Brain microvascular endothelial cell (primary cell): ENCODE measurements at regions not wholly inside any gene's neighbourhood (a gene's known extent, or its start where the extent isn't known, plus 50 kb on each side); places are given as distances from the start of the nearest gene placed in this dataset.

Experiments
- DNase-seq: peaks from one replicate; pipeline ENCODE4 v3.0.0-alpha.2; 2020
- H3K27ac ChIP-seq: fragments of 250-450 bp; sonication (Bioruptor Pico); 2 replicates; pipeline ENCODE4 v1.5.1; 2020; ENCODE audit warnings: mild to moderate bottlenecking, moderate library complexity
- H3K27me3 ChIP-seq: fragments of 250-450 bp; sonication (Bioruptor Pico); replicated peaks from 2 replicates; pipeline ENCODE4 v1.5.1; 2020; ENCODE audit warnings: mild to moderate bottlenecking
- H3K36me3 ChIP-seq: fragments of 250-450 bp; sonication (Bioruptor Pico); replicated peaks from 2 replicates; pipeline ENCODE4 v1.5.1; 2020; ENCODE audit warnings: mild to moderate bottlenecking
- H3K4me3 ChIP-seq: 2 replicates; pipeline ENCODE4 v1.5.1; 2011; ENCODE audit warnings: low read depth, mild to moderate bottlenecking, control low read depth, low read length, moderate library complexity
- in situ Hi-C: cut with HindIII; loops from 2 replicates; pipeline ENCODE4 v1.10.0; 2017; ENCODE audit warnings: low sequenced_read_pairs, low pct_ligation_motif_present
- TF ChIP-seq, protein P1 (sequence below): IDR thresholded peaks from 2 replicates; pipeline ENCODE4 v1.5.1; 2011; ENCODE audit warnings: low read depth, mild to moderate bottlenecking, moderate library complexity, low read length, control low read depth, inconsistent platforms; ENCODE audit errors: missing control alignments

- no peak for DNase-seq
- TF ChIP-seq, protein P1, sequence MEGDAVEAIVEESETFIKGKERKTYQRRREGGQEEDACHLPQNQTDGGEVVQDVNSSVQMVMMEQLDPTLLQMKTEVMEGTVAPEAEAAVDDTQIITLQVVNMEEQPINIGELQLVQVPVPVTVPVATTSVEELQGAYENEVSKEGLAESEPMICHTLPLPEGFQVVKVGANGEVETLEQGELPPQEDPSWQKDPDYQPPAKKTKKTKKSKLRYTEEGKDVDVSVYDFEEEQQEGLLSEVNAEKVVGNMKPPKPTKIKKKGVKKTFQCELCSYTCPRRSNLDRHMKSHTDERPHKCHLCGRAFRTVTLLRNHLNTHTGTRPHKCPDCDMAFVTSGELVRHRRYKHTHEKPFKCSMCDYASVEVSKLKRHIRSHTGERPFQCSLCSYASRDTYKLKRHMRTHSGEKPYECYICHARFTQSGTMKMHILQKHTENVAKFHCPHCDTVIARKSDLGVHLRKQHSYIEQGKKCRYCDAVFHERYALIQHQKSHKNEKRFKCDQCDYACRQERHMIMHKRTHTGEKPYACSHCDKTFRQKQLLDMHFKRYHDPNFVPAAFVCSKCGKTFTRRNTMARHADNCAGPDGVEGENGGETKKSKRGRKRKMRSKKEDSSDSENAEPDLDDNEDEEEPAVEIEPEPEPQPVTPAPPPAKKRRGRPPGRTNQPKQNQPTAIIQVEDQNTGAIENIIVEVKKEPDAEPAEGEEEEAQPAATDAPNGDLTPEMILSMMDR, result no peak
- H3K27me3 ChIP-seq, result no peaks in the 10 kb centered on the region
- H3K27ac ChIP-seq, result peak overlapping the region; percentile 92
- no peaks in the 10 kb centered on the region for H3K36me3 ChIP-seq
- H3K4me3 ChIP-seq, result no peak overlapping the region
- in situ Hi-C loops, result no loop called here
These were observed 1076.7 kb upstream of the PIK3C3 start for GRCh38 chr18:40878371-40878770.

GRCh38 chr18:40877096-40877495, 1077.9 kb upstream of the PIK3C3 start:
- DNase-seq, result peak; percentile 88
- Histone ChIP-seq H3K4me3 (no peak overlapping the region), H3K27ac (peak overlapping the region; percentile 92), H3K27me3 (no peaks in the 10 kb centered on the region), H3K36me3 (no peaks in the 10 kb centered on the region)
- TF ChIP-seq, protein P1, result no peak
- in situ Hi-C loops, result no loop called here

DNA sequence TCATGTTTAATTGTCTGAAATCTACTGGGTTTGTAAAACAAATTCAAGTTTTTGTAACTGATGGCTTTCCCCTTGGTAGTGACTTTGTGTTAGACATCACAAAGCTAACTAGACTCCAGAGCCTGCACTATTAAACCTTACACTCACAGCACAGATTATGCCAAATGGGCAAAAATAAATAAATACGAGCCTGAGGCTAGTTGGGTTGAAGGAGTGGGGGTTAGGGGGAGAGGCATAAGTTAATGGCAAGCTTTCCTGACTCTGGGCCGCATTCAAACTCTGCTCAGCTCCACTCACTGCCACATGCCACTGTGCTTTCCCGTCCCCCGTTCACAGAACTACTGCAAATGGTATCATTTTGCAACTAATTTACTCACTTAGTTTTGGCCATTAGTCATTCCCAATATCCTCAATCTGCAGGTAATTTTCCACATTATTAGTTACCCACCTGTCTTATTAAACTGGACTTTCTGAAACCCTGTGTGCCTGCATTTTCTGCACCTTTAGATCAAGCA, 1079.9 kb upstream of the PIK3C3 start:
- TF ChIP-seq, protein P1, result no peak
- Histone ChIP-seq H3K4me3 (no peak overlapping the region), H3K27me3 (no peaks in the 10 kb centered on the region), H3K27ac (peak overlapping the region; percentile 92), H3K36me3 (no peaks in the 10 kb centered on the region)
- no peak for DNase-seq
- in situ Hi-C loops, result no loop called here

- in situ Hi-C loops, result no loop called here
- DNase-seq, result peak; percentile 21
- TF ChIP-seq, protein P1, result no peak
- Histone ChIP-seq H3K27ac (peak overlapping the region; percentile 92), H3K4me3 (no peak overlapping the region), H3K27me3 (no peaks in the 10 kb centered on the region), H3K36me3 (no peaks in the 10 kb centered on the region)
These were observed 1080.8 kb upstream of the PIK3C3 start for GRCh38 chr18:40874233-40874632.

DNA sequence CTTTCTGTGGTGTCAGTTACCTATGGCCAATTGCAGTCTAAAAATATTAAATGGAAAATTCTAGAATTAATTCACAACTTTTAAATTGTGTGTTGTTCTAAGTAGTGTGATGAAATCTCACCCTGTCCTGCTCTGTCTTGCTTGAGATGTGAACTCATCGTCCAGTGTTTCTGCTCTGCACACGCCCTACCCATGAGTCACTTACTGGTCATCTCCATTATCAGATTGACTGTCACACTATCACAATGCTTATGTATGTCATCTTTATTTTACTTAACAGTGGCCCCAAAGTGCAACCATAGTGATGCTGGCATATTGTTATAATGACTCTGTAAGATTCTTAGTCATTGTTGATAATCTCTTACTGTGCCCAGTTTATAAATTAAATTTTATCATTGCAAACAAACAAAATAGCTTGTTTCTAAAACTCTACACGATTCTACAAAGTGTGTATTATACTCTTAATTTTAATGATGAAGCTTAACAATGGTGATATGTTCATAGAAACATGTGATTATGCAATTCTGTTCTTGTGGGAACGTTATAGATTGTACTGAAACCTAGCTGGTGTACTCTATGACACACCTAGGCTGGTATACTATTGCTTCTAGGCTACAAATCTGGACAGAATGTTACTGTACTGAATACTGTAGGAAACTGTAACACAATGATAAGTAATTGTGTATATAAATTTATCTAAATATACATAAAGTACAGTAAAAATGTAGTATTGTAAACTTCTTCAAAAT, 1086.8 kb upstream of the PIK3C3 start:
- TF ChIP-seq, protein P1, result no peak
- Histone ChIP-seq H3K4me3 (no peak overlapping the region), H3K27ac (peak overlapping the region; percentile 99), H3K36me3 (no peaks in the 10 kb centered on the region), H3K27me3 (no peaks in the 10 kb centered on the region)
- in situ Hi-C loops, result no loop called here
- peak; percentile 97 for DNase-seq
